ENCODE measurements at regions not wholly inside any gene's neighbourhood (a gene's known extent, or its start where the extent isn't known, plus 50 kb on each side); places are given as distances from the start of the nearest gene placed in this dataset.

DNA sequence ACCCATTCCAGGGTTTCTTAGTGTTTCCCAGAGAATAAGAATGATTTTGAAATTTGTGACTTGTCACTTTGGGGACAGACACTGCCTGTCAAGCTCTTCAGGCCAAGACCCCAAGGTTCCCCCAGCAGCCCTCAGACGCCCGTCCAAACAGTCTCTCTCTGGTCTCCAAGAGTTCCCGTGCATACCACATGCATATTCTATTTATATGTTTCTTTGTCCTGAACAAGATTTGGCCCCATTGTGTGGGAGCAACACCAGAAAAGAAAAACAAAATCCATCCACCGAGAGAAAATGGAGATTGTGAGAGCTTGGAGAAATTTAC is 52.2 kb upstream of the CTAGE1 start:
- H3K4me2 ChIP-seq (ENCODE audit: low read depth, low read length, poor library complexity, severe bottlenecking): no peak overlapping the region
- no peak overlapping the region for H3K9ac ChIP-seq (ENCODE audit: low read depth, low read length, poor library complexity, severe bottlenecking)
- H3K4me1 ChIP-seq (ENCODE audit: insufficient read depth, low read length, poor library complexity, severe bottlenecking): no peaks in the 10 kb centered on the region
- TF ChIP-seq, protein P1, sequence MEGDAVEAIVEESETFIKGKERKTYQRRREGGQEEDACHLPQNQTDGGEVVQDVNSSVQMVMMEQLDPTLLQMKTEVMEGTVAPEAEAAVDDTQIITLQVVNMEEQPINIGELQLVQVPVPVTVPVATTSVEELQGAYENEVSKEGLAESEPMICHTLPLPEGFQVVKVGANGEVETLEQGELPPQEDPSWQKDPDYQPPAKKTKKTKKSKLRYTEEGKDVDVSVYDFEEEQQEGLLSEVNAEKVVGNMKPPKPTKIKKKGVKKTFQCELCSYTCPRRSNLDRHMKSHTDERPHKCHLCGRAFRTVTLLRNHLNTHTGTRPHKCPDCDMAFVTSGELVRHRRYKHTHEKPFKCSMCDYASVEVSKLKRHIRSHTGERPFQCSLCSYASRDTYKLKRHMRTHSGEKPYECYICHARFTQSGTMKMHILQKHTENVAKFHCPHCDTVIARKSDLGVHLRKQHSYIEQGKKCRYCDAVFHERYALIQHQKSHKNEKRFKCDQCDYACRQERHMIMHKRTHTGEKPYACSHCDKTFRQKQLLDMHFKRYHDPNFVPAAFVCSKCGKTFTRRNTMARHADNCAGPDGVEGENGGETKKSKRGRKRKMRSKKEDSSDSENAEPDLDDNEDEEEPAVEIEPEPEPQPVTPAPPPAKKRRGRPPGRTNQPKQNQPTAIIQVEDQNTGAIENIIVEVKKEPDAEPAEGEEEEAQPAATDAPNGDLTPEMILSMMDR (conservative IDR thresholded peaks at IDR 0.05; ENCODE audit: low read length): no peak
- no peak for TF ChIP-seq EZH2phosphoT487 (IDR thresholded peaks at IDR 0.05; ENCODE audit: borderline replicate concordance)
- H3F3A ChIP-seq (ENCODE audit: low read depth): no peaks in the 10 kb centered on the region
- H2AFZ ChIP-seq (ENCODE audit: low read length): no peak overlapping the region
- no peaks in the 10 kb centered on the region for H3K9me3 ChIP-seq (ENCODE audit: insufficient read depth, low read depth, low read length)
- H3K4me3 ChIP-seq (ENCODE audit: low read length, poor library complexity, severe bottlenecking): no peak overlapping the region
- no peaks in the 10 kb centered on the region for H3K9me2 ChIP-seq (replicated peaks; ENCODE audit: low read depth, low read length)
- no peaks in the 10 kb centered on the region for H3K36me3 ChIP-seq (ENCODE audit: insufficient read depth, low read length)
- H4K20me1 ChIP-seq (ENCODE audit: insufficient read depth, low read length, poor library complexity, severe bottlenecking): no peaks in the 10 kb centered on the region
- no peaks in the 10 kb centered on the region for H3K27me3 ChIP-seq (ENCODE audit: insufficient read depth, low read length, poor library complexity, severe bottlenecking)
- H3K79me2 ChIP-seq (ENCODE audit: insufficient read depth, low read length): no peaks in the 10 kb centered on the region

DNA sequence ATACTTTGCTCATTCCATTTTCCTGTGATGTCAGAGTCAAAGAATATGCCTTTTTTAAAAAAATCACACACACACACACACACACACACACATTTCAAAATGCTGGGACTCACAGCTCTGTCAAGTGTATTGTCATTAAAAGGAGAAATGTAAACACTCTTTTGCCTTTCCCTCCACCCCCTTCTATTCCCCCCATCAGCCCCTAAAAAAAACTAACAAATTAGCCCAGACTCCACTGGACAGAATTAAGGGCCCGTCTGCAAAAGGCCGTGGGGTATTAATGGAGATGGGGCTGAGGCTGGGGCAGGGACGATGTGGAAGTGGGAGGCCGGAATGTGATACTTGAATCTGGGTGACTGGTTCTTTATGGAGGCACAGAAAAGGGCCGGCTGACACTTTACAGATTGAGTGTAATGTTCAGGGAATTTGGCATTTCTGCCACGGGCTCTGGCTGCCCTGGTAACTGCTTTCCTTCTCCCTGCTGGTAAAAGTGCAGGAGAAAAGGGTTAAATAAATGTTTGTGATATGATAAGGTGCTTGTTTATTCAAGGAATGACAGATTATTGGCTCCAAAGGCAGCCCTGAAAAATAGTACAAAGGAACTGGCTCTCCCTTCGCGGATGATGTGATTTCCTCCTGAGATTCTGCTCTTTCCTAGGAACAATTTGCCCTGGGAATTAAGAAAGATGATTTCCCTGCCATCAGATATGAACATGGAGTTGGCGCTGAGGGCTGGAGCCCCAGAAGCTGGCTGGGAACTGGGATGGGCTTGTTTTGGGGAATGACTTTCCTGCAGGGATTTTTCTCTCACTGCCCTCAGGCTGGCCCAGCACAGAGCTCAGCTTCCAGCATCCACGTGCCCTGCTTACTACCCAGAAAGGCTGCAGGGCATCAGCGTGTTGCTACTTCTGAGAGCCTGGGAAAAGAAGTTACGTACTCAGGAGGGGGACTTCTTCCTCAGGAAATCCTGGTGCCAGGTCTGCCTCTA is 52.8 kb upstream of the CTAGE1 start:
- Histone ChIP-seq H3K4me2 (ENCODE audit: low read depth, low read length, poor library complexity, severe bottlenecking) (no peak overlapping the region), H3F3A (ENCODE audit: low read depth) (no peaks in the 10 kb centered on the region), H2AFZ (ENCODE audit: low read length) (no peak overlapping the region), H3K9ac (ENCODE audit: low read depth, low read length, poor library complexity, severe bottlenecking) (no peak overlapping the region), H3K4me3 (ENCODE audit: low read length, poor library complexity, severe bottlenecking) (no peak overlapping the region), H3K36me3 (ENCODE audit: insufficient read depth, low read length) (no peaks in the 10 kb centered on the region), H3K9me3 (ENCODE audit: insufficient read depth, low read depth, low read length) (no peaks in the 10 kb centered on the region), H3K79me2 (ENCODE audit: insufficient read depth, low read length) (no peaks in the 10 kb centered on the region), H3K27me3 (ENCODE audit: insufficient read depth, low read length, poor library complexity, severe bottlenecking) (no peaks in the 10 kb centered on the region), H3K9me2 (replicated peaks; ENCODE audit: low read depth, low read length) (no peaks in the 10 kb centered on the region), H4K20me1 (ENCODE audit: insufficient read depth, low read length, poor library complexity, severe bottlenecking) (no peaks in the 10 kb centered on the region), H3K4me1 (ENCODE audit: insufficient read depth, low read length, poor library complexity, severe bottlenecking) (no peaks in the 10 kb centered on the region)
- TF ChIP-seq, protein P1 (conservative IDR thresholded peaks at IDR 0.05; ENCODE audit: low read length): no peak
- no peak for TF ChIP-seq EZH2phosphoT487 (IDR thresholded peaks at IDR 0.05; ENCODE audit: borderline replicate concordance)

DNA sequence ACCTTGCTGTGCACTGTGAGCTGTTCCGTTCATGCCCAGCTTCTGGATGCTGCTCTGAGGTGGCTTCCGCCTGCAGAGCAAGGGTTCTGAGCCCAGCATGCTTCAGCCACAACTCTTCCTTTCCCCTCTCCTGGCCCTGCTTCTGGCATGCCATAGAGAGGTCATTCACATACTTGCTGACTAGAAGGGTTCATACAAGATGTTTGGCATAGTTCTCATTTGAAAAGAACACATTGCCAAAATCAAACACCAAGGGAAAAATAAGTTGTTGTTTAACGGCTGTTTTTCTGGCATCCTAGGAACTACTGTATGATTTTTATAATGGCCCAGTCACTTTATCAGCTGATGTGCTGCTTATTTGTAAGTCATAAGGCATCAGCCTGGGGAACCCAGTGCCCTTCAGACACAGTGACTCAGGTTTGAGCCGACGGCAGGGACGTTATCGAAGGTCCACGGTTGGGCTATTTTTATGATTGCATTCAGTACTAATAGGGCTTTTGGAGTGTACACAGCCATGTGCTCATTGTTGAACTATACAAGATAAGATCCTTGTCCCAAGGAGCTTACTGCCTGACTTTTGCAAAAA is 53.9 kb upstream of the CTAGE1 start:
- Histone ChIP-seq H3K9ac (ENCODE audit: low read depth, low read length, poor library complexity, severe bottlenecking) (no peak overlapping the region), H3K27me3 (ENCODE audit: insufficient read depth, low read length, poor library complexity, severe bottlenecking) (no peaks in the 10 kb centered on the region), H3K36me3 (ENCODE audit: insufficient read depth, low read length) (no peaks in the 10 kb centered on the region), H3K9me3 (ENCODE audit: insufficient read depth, low read depth, low read length) (no peaks in the 10 kb centered on the region), H3K9me2 (replicated peaks; ENCODE audit: low read depth, low read length) (no peaks in the 10 kb centered on the region), H3K79me2 (ENCODE audit: insufficient read depth, low read length) (no peaks in the 10 kb centered on the region), H3K4me1 (ENCODE audit: insufficient read depth, low read length, poor library complexity, severe bottlenecking) (no peaks in the 10 kb centered on the region), H3K4me2 (ENCODE audit: low read depth, low read length, poor library complexity, severe bottlenecking) (no peak overlapping the region), H4K20me1 (ENCODE audit: insufficient read depth, low read length, poor library complexity, severe bottlenecking) (no peaks in the 10 kb centered on the region), H3K4me3 (ENCODE audit: low read length, poor library complexity, severe bottlenecking) (no peak overlapping the region), H3F3A (ENCODE audit: low read depth) (no peaks in the 10 kb centered on the region), H2AFZ (ENCODE audit: low read length) (no peak overlapping the region)
- TF ChIP-seq, protein P1 (conservative IDR thresholded peaks at IDR 0.05; ENCODE audit: low read length): no peak
- TF ChIP-seq EZH2phosphoT487 (IDR thresholded peaks at IDR 0.05; ENCODE audit: borderline replicate concordance): no peak
